ENCODE measurements at regions not wholly inside any gene's neighbourhood (a gene's known extent, or its start where the extent isn't known, plus 50 kb on each side); places are given as distances from the start of the nearest gene placed in this dataset.

- Histone ChIP-seq H2AFZ (ENCODE audit: low read depth) (no peak overlapping the region), H4K20me1 (ENCODE audit: insufficient read depth) (no peaks in the 10 kb centered on the region), H3K4me1 (ENCODE audit: control insufficient read depth in 1 of 2, insufficient read depth in 2 of 2, low read depth in 1 of 2, low read length in 1 of 2) (no peaks in the 10 kb centered on the region), H3K27me3 (ENCODE audit: insufficient read depth) (no peaks in the 10 kb centered on the region), H3K27ac (ENCODE audit: low read depth in 2 of 2, low read length in 1 of 2) (no peak overlapping the region), H3K4me2 (no peak overlapping the region), H3K36me3 (replicated peaks in 1 of 2; ENCODE audit: control insufficient read depth in 1 of 2, insufficient read depth in 2 of 2, low read length in 1 of 2) (no peaks in the 10 kb centered on the region), H3F3A (replicated peaks; ENCODE audit: insufficient read depth) (no peaks in the 10 kb centered on the region), H3K9me2 (no peaks in the 10 kb centered on the region), H3K9ac (no peak overlapping the region), H3K79me2 (ENCODE audit: insufficient read depth) (no peaks in the 10 kb centered on the region), H3K4me3 (ENCODE audit: low read depth in 2 of 2, low read length in 1 of 2) (no peak overlapping the region), H3K9me3 (0 out of 2 replicates have a peak, but pooled peaks cover 4% of the 10 kb centered on the region)
- ChIA-PET POLR2A (no interaction called here), CTCF (interaction anchor here (1.5 kb wide), 1 partner anchor 12 kb away, joined by 4 read pairs; no protein-coding TSS in a partner anchor)
- no peak for TF ChIP-seq USF2 (IDR thresholded peaks at IDR 0.05; ENCODE audit: borderline replicate concordance, low read depth, low read length)
- TF ChIP-seq CTCF (IDR thresholded peaks at IDR 0.05), result no peak
- TF ChIP-seq TAF1 (IDR thresholded peaks at IDR 0.05; ENCODE audit: borderline replicate concordance, low read depth, low read length), result no peak
- TF ChIP-seq PBX3 (IDR thresholded peaks at IDR 0.05), result no peak
- TF ChIP-seq NFIC (IDR thresholded peaks at IDR 0.05; ENCODE audit: borderline replicate concordance), result no peak
- WGBS (ENCODE audit: low lambda C conversion rate), result 72% methylated on average over 6 of the region's 6 CpGs
- no peak for DNase-seq
Observed at GRCh38 chr7:41529831-41530230, 173.1 kb downstream of the INHBA start.

- H3K4me3 ChIP-seq (ENCODE audit: low read depth in 2 of 2, low read length in 1 of 2), result no peak overlapping the region
- H3K9me2 ChIP-seq, result no peaks in the 10 kb centered on the region
- no peaks in the 10 kb centered on the region for H4K20me1 ChIP-seq (ENCODE audit: insufficient read depth)
- no peak overlapping the region for H3K9ac ChIP-seq
- no peak overlapping the region for H3K4me2 ChIP-seq
- 32% methylated on average over 4 of the region's 4 CpGs for WGBS (ENCODE audit: low lambda C conversion rate)
- TF ChIP-seq FOSL2 (IDR thresholded peaks at IDR 0.05; ENCODE audit: borderline replicate concordance, low read depth) (no peak), JUND (IDR thresholded peaks at IDR 0.05) (no peak), RFX5 (IDR thresholded peaks at IDR 0.05; ENCODE audit: low read length) (no peak), SIN3A (IDR thresholded peaks at IDR 0.05; ENCODE audit: borderline replicate concordance, low read depth, low read length) (no peak), YY1 (IDR thresholded peaks at IDR 0.05; ENCODE audit: low read depth) (no peak), POLR2AphosphoS5 (IDR thresholded peaks at IDR 0.05; ENCODE audit: low read depth, low read length) (no peak), USF1 (IDR thresholded peaks at IDR 0.05; ENCODE audit: borderline replicate concordance, low read depth) (no peak), TEAD4 (IDR thresholded peaks at IDR 0.05; ENCODE audit: borderline replicate concordance, insufficient read depth) (no peak)
- H3K79me2 ChIP-seq (ENCODE audit: insufficient read depth), result no peaks in the 10 kb centered on the region
- ChIA-PET CTCF (no interaction called here), POLR2A (no interaction called here)
- peaks cover 11% of the 10 kb centered on the region; the same call in 1 of the 2 replicates for H3K9me3 ChIP-seq
- H3F3A ChIP-seq (replicated peaks; ENCODE audit: insufficient read depth), result no peaks in the 10 kb centered on the region
- no peaks in the 10 kb centered on the region for H3K27me3 ChIP-seq (ENCODE audit: insufficient read depth)
- no peak overlapping the region for H3K27ac ChIP-seq (ENCODE audit: low read depth in 2 of 2, low read length in 1 of 2)
- no peaks in the 10 kb centered on the region for H3K36me3 ChIP-seq (replicated peaks in 1 of 2; ENCODE audit: control insufficient read depth in 1 of 2, insufficient read depth in 2 of 2, low read length in 1 of 2)
- no peak for DNase-seq
- H2AFZ ChIP-seq (ENCODE audit: low read depth), result no peak overlapping the region
- H3K4me1 ChIP-seq (ENCODE audit: control insufficient read depth in 1 of 2, insufficient read depth in 2 of 2, low read depth in 1 of 2, low read length in 1 of 2), result no peaks in the 10 kb centered on the region
Observed at GRCh38 chr7:41524876-41525275, 178.0 kb downstream of the INHBA start.

All from SK-N-SH (cell line).